ENCODE measurements at regions not wholly inside any gene's neighbourhood (a gene's known extent, or its start where the extent isn't known, plus 50 kb on each side); places are given as distances from the start of the nearest gene placed in this dataset.

DNA sequence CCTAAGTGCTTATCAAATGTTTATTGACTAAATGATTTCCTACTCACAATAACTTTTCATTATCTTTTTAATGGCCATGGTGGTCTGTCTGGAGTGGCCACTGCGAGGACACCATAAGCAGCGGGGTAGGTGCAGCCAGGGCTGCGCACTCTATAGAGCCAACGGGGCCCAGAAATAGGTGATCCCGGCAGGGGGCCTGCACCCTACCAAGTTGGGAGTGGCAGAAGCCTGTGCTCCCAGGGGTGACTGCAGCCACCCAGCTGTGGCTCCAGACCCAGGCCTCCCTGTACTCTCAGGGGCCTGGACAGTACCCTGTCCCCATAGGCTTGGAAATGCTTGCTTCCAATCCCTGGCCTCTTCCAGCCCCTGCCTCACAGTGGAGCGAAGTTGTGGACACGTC is 426.4 kb upstream of the FAT3 start:
- no peak for DNase-seq

DNA sequence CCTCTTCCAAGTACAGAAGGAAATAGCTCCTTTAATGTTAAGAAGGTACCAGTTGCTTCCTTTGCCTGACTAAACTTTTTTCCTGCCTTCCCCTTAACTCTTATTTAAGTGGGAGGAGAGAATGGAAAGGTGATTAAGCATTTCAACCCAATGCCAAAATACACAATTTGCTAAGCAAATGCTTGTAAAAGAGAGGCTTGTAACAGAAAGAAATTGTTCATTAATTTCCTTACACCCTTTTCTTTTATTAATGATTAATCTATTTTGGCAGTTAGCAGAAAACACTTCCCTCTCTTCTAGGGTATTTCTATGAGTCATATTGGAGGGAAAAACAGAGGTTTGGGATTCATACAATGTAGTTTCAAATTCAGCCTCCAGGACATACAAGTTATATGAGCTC is 427.6 kb upstream of the FAT3 start:
- no peak for DNase-seq

DNA sequence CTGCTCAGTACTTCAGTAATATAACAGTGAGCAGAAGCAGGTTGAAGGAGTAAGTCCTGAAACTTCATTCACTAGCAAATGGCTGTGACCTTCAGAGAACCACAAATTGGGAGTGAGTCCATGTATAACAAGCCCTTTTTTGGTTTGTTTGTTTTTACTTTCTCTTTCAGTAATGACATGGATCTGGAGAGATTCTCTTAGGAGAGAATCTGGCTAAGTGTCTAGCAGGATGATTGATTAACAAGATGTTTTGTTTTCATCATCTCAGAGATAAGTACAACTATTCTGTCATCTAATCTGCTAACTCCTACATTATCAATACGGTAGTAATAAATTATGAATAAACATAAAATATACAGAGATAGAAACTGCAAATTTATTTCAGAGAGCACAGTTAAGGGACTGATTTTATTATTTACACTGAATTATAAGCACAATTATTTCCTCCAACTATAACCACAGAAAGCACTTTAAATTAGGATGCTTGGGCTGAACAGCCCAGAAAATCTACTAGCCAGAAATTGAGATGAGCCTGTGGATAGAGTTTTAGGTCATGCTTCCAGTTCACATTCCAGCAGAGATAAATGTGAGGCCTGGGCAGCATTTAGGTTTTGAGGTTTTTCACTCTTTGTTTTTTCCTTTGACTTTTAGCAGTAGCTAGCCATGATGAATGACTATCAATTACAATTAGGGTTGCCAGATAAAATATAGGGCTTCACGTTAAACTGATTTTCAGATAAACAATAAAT is 429.3 kb upstream of the FAT3 start:
- DNase-seq, result no peak

DNA sequence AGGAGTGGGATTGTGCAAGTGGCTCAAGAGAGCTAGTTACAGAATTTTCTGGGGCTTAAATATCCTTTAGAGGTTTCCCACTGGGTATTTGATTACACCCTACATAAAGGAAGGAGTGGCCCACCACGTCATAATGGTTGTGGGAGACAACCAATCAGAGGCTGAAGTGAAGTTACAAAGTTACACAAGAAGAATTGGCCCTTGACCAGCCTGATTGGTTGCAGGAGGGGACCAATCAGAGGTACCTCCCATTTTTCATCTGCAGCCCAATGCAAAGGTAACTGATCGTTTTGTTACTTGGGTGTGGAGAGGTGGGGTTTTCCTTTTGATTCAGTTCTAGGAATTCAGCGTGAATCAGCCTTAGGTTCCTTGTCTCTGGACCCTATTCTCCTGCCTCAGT is 430.5 kb upstream of the FAT3 start:
- no peak for DNase-seq

DNA sequence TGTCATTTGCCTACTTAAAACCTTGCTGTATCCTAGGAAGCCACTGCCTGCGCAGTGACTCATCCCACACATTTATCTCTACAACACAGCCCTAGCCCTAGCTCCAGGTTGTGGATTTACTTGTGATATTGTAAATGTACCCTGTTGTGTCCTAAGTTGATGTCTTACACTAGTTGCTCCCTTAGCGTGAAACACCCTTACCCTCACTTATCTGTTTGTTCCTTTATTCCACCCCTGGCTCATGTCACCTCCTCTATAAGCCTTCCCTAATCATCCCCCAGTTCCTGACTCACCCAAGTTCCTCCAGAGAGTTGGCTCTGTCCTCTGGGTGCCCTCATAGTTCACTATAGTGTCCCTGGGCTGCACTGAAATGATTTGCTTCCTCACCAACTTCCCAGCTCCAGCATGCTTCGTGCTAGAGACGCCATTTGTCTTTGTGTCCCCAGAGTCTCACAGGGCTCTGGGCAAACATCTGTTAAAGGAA is 431.8 kb upstream of the FAT3 start:
- DNase-seq, result no peak

DNA sequence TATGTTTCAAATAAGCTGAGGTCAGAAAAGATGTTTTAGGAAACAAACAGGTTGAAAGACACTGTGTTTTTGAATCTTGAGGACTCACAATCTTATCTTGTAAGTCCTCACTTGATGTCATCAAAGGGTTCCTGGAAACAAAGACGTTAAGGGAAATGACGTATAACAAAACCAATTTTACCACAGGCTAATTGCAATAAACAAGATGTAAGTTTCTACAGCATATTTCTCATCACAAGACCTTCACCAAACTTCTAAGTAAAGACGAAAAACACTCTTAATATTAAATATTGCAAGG is 433.5 kb upstream of the FAT3 start:
- no peak for DNase-seq

DNA sequence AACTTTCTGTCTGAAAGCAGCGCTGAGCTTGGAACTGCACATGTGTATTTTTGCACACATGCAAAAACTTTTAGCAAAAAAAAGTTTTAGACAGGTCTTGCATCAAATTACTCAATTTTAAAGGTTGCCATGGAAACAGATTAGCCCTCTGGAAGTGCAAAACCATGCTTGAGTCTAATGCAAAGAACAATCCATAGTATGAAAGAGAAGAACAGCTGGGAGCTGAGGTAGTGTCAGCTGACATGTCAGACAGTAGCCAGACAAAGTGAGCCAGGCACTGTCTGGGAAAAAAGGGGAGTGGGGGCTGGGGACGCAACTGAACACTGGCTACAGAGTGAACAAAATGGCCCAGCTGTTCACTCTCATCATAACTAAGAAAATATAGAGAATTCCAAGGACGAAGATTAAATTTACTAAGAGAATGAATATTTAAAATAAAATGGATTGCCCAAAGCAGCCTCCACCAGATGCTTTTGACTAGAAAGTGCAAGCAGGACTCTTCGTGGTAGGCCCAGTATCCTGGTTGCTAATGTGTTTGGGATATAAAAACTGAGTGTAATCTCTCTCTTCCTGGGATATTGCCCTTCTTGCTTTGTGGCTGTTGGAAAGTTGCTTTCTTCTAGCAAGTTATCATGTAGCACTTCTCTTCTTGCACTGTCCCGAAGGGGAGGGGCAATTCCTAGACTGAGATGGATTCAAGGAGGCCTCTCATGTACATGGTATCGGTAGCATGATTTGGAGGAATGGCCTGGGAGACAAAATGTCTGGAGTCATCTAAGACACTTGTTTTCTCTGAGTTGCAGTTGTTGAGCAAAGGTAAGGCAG is 434.1 kb upstream of the FAT3 start:
- no peak for DNase-seq

DNA sequence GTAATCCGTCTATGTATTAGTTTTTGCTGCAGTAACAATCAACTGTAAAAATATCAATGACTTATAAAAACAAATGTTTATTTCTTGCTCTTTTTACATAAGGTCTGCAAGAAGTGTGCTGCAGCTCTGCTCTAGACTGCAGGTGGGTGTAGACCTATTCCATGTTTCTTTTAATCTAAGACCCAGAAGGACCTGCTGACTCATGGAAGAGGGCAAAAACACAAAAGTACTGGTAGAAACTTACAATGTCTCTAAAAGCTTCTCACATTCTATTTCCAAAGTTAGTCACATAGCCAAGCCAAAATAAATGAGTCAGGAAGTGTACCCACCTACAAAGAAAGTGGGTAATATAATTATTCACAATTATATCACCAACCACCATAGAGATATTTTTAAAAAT is 435.9 kb upstream of the FAT3 start:
- DNase-seq, result no peak

DNA sequence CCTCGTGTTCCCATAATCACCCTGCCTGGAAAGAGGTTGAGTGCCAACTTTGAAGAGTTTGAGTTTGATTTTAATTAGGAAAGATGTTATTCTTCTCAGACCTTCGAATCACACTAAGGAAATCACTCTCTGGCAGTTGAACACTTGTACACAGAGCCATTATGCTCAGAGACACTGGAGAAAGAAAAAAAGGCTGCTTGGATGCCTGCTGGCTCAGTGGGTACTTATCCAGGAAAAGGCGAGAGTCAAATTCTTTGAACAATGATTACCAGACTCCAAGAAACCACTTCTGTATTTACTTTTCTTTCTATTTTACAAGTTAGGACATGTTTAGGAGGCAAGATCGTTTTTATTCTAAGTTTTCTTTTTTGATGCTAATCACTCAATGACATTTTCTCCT is 438.5 kb upstream of the FAT3 start:
- no peak for DNase-seq

DNA sequence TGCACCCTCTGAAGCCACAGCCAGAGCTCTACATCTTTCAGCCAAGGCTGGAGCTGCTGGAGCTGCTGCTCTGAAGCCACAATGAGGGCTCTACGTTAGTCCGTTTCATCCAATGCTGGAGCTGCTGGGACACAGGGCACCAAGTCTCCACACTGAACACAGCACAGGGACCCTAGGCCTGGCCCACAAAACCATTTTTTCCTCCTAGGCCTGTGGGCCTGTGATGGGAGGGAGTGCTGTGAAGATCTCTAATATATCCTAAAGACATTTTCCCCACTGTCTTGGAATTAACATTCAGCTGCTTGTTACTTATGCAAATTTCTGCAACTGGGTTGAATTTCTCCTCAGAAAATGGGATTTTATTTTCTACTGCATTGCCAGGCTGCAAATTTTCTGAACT is 441.4 kb upstream of the FAT3 start:
- DNase-seq, result no peak

DNA sequence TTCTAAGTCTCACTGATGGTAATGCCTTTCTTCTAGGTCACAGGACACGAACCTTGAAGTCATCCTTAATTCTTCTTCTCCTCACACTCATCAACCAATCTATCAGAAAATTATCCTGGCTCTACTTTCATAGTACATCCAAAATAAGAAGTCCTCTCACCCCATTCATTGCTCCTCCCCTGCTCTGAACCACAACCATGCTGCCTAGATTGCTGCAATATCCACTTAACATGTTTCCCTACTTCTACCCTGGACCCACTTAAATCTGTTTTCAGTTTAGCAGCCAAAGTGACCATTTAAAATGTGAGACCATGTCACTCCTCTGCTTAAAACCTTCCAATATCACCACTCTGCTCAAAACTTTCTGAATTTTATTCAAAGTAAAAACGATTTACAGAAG is 445.9 kb upstream of the FAT3 start:
- DNase-seq, result no peak

DNA sequence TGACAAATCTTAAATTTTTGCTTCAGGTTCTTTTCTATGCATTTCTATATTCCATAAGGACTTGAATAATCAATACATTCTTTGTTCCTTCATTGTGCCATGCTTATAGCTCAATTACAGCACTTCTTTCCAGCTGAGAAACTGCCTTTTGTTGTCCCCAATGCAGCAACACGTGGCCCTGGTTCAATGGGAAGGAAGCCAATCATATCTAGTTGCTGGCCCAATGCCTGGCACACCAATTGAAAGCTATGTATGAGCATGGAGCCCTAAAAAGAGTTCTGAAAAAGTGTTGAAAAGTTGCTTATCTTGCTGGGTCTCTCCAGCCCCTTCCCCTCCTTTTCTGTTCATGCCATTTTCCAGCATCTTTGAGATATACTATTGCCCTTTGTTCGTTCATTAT is 448.0 kb upstream of the FAT3 start:
- no peak for DNase-seq

DNA sequence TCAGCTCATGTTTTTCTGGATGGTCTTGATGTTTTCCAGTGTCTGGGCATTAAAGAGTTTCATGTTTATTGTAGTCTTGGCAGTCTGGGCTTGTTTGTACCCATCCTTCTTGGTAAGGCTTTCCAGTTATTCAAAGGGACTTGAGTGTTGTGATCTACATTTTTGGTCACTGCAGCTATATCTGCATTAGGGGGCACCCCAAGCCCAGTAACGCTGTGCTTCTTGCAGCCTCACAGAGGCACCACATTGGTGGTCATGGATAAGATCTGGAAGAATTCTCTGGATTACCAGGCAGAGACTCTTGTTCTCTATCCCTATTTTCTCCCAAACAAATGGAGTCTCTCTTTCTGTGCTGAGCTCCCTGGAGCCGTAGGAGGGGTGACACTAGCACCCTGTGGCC is 451.5 kb upstream of the FAT3 start:
- no peak for DNase-seq

DNA sequence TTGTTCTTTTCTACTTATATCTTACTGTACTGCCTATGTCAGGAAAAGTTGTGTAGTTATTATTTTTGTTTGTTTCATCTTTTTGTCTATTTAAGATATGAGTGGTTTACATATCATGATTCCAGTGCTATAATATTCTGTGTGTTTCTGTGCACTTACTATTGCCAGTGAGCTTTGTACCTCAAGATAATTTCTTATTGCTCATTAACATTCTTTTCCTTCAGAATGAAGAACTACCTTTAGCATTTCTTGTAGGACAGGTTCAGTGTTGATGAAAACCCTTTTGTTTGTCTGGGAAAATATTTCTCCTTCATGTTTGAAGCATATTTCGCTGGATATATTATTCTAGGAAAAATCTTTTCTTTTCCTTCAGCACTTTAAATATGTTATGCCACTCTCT is 452.7 kb upstream of the FAT3 start:
- no peak for DNase-seq

DNA sequence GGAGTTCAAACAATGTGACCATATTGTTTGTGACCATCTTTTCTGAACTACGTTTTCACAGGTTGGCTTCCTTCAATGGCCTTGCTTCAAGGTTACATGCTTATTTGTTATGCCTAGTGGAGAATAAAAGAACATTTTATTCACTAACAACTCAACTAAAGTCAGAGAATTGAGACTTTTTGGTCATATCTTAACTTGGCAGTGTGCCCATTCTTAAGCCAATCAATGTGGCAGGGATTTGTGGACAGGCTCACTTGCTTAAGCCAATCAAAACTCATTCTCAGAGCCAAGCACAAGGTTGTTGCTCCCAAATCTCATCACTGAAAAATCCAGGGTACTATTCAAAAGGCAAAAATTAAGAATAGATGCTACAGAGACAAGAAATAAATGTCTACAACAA is 455.8 kb upstream of the FAT3 start:
- DNase-seq, result no peak

DNA sequence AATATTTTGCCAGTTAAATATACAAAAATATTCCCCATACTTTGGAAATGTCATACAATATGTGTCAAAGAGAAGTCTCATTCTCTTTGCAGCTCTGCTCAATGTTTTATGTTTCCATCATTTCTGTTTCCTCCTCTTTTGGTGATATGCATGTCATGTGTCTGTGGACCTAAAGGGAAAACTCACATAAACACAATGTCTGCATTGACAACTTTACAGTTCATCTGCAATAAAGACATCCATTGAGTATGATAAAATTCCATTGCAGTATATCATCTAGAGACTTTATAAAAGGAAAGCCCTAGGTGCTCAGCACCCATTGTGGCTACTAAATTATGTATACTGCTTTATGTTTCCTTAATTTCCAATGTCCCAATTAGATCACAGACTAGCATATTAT is 461.3 kb upstream of the FAT3 start:
- no peak for DNase-seq

DNA sequence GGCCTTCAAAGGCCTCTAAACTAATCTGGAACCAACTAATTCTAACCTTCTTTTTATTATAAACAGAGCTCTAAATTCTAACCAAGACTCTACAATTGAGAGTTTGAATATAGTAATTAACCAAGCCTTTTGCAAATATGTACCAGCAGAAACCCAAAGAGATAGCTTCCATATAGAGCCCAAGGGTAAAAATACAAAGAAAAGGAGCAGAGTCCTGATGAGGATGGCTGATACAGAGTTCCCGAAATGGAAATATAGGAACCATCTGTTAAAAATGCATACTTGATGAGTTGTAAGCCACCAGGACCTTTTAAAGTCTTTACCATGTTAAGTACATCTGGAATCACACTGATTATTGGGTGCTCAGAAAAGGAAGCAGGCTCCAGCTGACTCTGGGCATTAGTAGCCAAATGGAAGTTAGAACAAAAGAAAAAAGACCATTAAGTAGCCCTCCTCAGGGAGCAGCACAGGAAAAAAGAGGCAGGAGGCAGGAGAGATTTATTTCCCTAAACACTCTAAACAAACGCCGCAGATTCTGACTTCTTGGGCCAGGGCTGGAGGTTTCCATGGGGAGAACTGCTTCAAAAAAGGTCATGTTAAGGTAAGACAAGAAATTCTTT is 463.1 kb upstream of the FAT3 start:
- DNase-seq, result no peak

DNA sequence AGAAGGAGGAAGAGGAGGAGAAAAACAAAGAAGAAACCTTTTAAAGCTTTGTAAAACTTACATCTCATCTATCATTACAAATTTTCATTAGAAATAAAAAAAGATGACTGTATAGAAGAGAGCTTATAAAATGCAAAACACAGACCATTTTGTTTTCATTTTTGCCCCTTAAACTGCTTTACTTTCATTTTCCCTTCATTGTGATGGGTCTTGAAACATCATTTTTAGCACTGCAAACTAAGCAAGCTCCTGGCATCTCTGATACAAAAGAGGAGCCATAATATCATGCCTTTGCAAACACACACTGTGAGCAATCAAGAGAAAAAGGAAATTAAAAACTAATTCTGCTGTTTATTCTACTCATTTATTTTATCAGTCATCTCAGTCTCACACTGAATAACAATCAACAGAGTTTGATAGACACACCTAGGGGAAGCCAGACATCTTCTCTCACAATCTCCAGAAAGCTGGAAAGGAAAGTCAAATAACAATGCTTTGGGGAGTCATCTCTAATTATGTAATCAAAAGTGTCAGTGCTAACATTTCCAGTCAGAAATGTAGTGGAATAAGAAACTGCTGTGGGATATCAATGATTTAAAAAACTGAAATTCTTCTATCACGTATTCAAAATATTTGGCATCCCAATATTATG is 467.7 kb upstream of the FAT3 start:
- DNase-seq, result no peak

DNA sequence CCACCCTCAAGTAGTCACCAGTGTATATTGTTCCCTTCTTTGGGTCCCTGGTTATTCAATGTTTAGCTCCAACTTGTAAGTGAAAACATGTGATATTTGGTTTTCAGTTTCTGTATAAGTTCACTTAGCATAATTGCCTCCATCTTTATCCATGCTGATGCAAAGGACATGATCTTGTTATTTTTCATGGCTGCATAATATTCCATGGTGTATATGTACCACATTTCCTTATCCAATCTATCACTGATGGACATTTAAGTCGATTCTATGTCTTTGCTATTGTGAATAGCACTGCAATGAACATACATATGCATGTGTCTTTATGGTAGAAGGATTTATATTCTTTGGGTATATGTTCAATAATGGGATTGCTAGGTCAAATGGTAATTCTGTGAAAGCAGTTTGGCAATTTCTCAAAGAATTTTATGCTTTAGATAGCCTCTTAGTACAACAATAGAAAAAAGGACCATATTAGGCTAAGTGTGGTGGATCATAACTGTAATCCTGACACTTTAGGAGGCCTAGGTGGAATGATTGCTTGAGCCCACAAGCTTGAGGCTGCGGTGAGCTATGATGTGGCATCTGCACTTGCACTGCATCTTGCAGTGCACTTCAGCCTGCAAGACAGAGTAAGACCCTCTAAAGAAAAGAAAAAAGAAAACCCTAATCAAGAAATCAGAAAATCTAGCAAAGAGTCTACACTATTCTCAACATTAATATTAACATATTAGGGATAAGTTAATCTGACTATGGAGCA is 468.5 kb upstream of the FAT3 start:
- DNase-seq, result no peak

DNA sequence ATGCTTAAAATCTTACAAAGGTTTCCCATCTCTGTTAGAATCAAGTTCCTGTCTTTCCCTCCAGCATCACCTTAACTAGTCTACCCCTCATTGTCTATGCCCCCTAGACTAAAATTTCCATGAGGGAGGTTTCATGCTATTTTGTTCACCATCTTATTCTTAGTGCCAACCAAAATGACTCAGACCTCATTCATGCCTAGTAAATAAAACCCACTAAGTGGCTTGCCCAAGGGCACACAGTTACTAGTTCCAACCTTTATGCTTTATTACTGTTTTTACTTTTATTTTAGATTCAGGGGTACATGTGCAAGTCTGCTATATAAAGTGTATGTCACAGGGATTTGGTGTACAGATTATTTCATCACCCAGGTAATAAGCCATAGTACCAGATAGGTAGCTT is 469.1 kb upstream of the FAT3 start:
- no peak for DNase-seq

DNA sequence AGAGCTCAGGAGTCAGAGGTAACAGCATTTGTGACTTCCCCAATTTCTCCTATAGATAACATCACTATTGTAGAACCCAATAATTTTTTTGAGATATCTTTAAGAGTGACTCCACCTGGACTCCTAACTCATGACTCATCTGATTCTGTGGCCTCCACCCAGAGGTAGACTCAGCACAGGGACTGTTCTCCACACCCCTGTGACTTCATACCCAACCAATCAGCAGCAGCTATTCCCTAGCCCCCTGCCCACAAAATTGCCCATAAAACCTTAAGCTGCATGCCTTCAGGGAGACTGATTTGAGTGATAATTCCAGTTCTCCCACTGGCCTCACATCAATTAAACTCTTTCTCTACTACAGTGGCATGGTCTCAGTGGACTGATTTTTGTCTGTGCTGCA is 475.4 kb upstream of the FAT3 start:
- DNase-seq, result no peak

DNA sequence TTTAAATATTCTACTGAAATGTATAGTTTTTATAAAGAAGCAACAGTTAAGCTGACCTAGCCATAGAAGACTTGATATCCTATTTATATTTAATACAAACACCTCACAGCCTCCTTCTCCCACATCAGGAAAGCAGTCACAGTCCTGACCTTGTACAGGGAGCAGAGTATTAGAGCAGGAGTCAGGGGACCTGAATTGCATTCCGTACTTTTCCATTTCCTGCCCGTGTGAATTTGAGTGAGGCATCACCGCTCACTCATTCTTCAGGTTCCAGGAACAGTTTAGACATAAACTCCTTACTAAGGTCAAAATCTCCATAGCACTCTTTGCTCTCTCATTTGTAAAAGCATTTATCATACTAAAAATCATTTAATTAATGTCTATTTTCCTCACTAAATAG is 482.5 kb upstream of the FAT3 start:
- DNase-seq, result no peak

DNA sequence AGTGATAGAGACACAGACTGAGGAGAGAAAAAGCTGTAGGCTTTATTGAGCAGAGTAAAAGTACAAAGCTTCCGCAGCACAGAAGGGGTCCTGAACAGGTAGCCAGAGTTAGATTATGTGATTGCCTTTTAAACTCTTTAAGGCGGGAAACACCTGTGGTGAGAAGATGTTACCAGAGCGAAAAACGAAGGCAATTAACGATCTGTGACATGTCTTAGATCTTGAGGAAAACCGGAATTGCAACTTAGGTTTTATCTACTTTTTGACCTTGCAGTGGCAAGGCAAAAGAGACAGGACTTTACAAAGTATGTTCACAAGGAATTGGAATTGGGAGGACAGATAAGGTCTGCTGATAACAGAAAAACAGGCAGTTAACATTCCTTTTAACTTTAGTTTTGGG is 493.6 kb upstream of the FAT3 start:
- no peak for DNase-seq
